Neural crest cell (in vitro differentiated cells): ENCODE measurements at regions not wholly inside any gene's neighbourhood (a gene's known extent, or its start where the extent isn't known, plus 50 kb on each side); places are given as distances from the start of the nearest gene placed in this dataset.

ENCODE experiments used
- DNase-seq: peaks from one replicate; pipeline ENCODE4 v3.0.0; 2021; ENCODE audit warnings: low read depth, mixed read lengths, low spot score
- H3K27ac Mint-ChIP-seq: one replicate; pipeline ENCODE4 v1.8.0; 2021; ENCODE audit warnings: mild to moderate bottlenecking, mixed read lengths; ENCODE audit not compliant: unreplicated experiment
- H3K27me3 Mint-ChIP-seq: 2 replicates; pipeline ENCODE4 v1.8.0; 2021; ENCODE audit warnings: low read depth, mild to moderate bottlenecking, mixed read lengths
- H3K36me3 Mint-ChIP-seq: 2 replicates; pipeline ENCODE4 v1.8.0; 2021; ENCODE audit warnings: low read depth, mild to moderate bottlenecking, mixed read lengths
- H3K4me1 Mint-ChIP-seq: 2 replicates; pipeline ENCODE4 v1.8.0; 2021; ENCODE audit warnings: mixed read lengths
- H3K4me3 Mint-ChIP-seq: one replicate; pipeline ENCODE4 v1.8.0; 2021; ENCODE audit warnings: mild to moderate bottlenecking, mixed read lengths
- H3K9me3 Mint-ChIP-seq: 2 replicates; pipeline ENCODE4 v1.8.0; 2021; ENCODE audit warnings: mixed read lengths
- CTCF ChIP-seq: fragments of 200-600 bp; sonication (generic); conservative IDR thresholded peaks from 2 replicates; pipeline ENCODE4 v1.5.0; 2021; ENCODE audit warnings: antibody characterized with exemption, mild to moderate bottlenecking

- Mint-ChIP-seq H3K27me3 (no peaks in the 10 kb centered on the region), H3K4me1 (peaks cover 20% of the 10 kb centered on the region), H3K4me3 (no peak overlapping the region), H3K27ac (no peak overlapping the region), H3K9me3 (no peaks in the 10 kb centered on the region), H3K36me3 (no peaks in the 10 kb centered on the region)
- TF ChIP-seq CTCF, result no peak
- no peak for DNase-seq
These were observed 156.0 kb upstream of the SALL1 start for GRCh38 chr16:51306886-51307595.

- Mint-ChIP-seq H3K27me3 (no peaks in the 10 kb centered on the region), H3K4me1 (peaks cover 20% of the 10 kb centered on the region), H3K27ac (no peak overlapping the region), H3K36me3 (no peaks in the 10 kb centered on the region), H3K9me3 (no peaks in the 10 kb centered on the region), H3K4me3 (no peak overlapping the region)
- no peak for TF ChIP-seq CTCF
- no peak for DNase-seq
These were observed 155.0 kb upstream of the SALL1 start for GRCh38 chr16:51306116-51306515.

GRCh38 chr16:51305337-51305736 is 154.3 kb upstream of the SALL1 start:
- no peak for DNase-seq
- Mint-ChIP-seq H3K4me3 (no peak overlapping the region), H3K27me3 (no peaks in the 10 kb centered on the region), H3K9me3 (no peaks in the 10 kb centered on the region), H3K27ac (no peak overlapping the region), H3K36me3 (no peaks in the 10 kb centered on the region), H3K4me1 (peaks cover 20% of the 10 kb centered on the region)
- TF ChIP-seq CTCF, result no peak

- Mint-ChIP-seq H3K9me3 (peaks cover 5% of the 10 kb centered on the region), H3K4me1 (peaks cover 14% of the 10 kb centered on the region), H3K36me3 (no peaks in the 10 kb centered on the region), H3K27ac (no peak overlapping the region), H3K4me3 (no peak overlapping the region), H3K27me3 (no peaks in the 10 kb centered on the region)
- no peak for DNase-seq
- no peak for TF ChIP-seq CTCF
These were observed 151.0 kb upstream of the SALL1 start for GRCh38 chr16:51302042-51302441.

- DNase-seq, result no peak
- no peak overlapping the region for H3K4me3 Mint-ChIP-seq
- H3K9me3 Mint-ChIP-seq, result peaks cover 10% of the 10 kb centered on the region
- H3K36me3 Mint-ChIP-seq, result no peaks in the 10 kb centered on the region
- no peak for TF ChIP-seq CTCF
- no peaks in the 10 kb centered on the region for H3K4me1 Mint-ChIP-seq
- H3K27me3 Mint-ChIP-seq, result no peaks in the 10 kb centered on the region
- H3K27ac Mint-ChIP-seq, result no peak overlapping the region
These were observed 147.7 kb upstream of the SALL1 start for GRCh38 chr16:51298800-51299199.
